Liver (tissue), 8 donors: ENCODE measurements at regions not wholly inside any gene's neighbourhood (a gene's known extent, or its start where the extent isn't known, plus 50 kb on each side); places are given as distances from the start of the nearest gene placed in this dataset.
A peak's percentile ranks its signal among the peaks of the same experiment; 100 is the strongest.

Experiments
- DNase-seq: peaks from one replicate; pipeline ENCODE4 v3.0.0-alpha.2; 2017; ENCODE audit warnings: low spot score
- H3K27ac ChIP-seq, 2 donors: one replicate each; pipeline ENCODE4 v1.7.0; 2013; ENCODE audit warnings: inconsistent platforms in 2 of 2, low read length in 2 of 2, control low read depth in 1 of 2, low read depth in 1 of 2, mild to moderate bottlenecking in 1 of 2
- H3K27me3 ChIP-seq, 4 donors: one replicate each; pipeline versions ENCODE4 v1.6.1 to v1.7.0; 2013; ENCODE audit warnings: low read length in 3 of 4, inconsistent platforms in 1 of 4, mild to moderate bottlenecking in 1 of 4, moderate library complexity in 1 of 4; ENCODE audit not compliant: control insufficient read depth in 4 of 4, insufficient read depth in 4 of 4
- H3K36me3 ChIP-seq, 4 donors: one replicate each; pipeline versions ENCODE4 v1.6.1 to v1.7.0; 2013; ENCODE audit warnings: low read length in 3 of 4, mild to moderate bottlenecking in 3 of 4, low read depth in 1 of 4, moderate library complexity in 1 of 4; ENCODE audit not compliant: control insufficient read depth in 4 of 4, insufficient read depth in 3 of 4
- H3K4me1 ChIP-seq, 4 donors: one replicate each; pipeline versions ENCODE4 v1.6.1 to v1.7.0; 2013; ENCODE audit warnings: low read length in 3 of 4, mild to moderate bottlenecking in 3 of 4, moderate library complexity in 1 of 4; ENCODE audit not compliant: control insufficient read depth in 4 of 4, insufficient read depth in 4 of 4
- H3K4me3 ChIP-seq, 3 donors: one replicate each; pipeline versions ENCODE4 v1.6.1 to v1.7.0; 2013; ENCODE audit warnings: low read length in 3 of 3, control low read depth in 1 of 3, low read depth in 1 of 3, mild to moderate bottlenecking in 1 of 3
- H3K9ac ChIP-seq, 2 donors: one replicate each; pipeline ENCODE4 v1.7.0; 2013; ENCODE audit warnings: low read length in 2 of 2, mild to moderate bottlenecking in 2 of 2, moderate library complexity in 2 of 2, control low read depth in 1 of 2, low read depth in 1 of 2
- H3K9me3 ChIP-seq, 4 donors: one replicate each; pipeline versions ENCODE4 v1.6.1 to v1.7.0; 2013; ENCODE audit warnings: low read length in 3 of 4; ENCODE audit not compliant: control insufficient read depth in 4 of 4
- EGR1 ChIP-seq, 2 donors: IDR thresholded peaks; 2 replicates each; pipeline ENCODE4 v1.6.1; 2016 to 2018; ENCODE audit warnings: antibody characterized with exemption in 2 of 2, low read depth in 2 of 2
- FOXA1 ChIP-seq: IDR thresholded peaks from 2 replicates; pipeline ENCODE4 v1.6.1; 2016; ENCODE audit warnings: antibody characterized with exemption
- FOXA2 ChIP-seq: IDR thresholded peaks from 2 replicates; pipeline ENCODE4 v1.6.1; 2016; ENCODE audit warnings: antibody characterized with exemption
- GABPA ChIP-seq, 2 donors: IDR thresholded peaks in 1 of 2; conservative IDR thresholded peaks in 1 of 2; 2 replicates each; pipeline ENCODE4 v1.6.1; 2016; ENCODE audit warnings: antibody characterized with exemption in 2 of 2, mild to moderate bottlenecking in 1 of 2, moderate library complexity in 1 of 2
- HNF4A ChIP-seq, 2 donors: conservative IDR thresholded peaks; 2 replicates each; pipeline ENCODE4 v1.6.1; 2016; ENCODE audit warnings: antibody characterized with exemption in 2 of 2, mild to moderate bottlenecking in 2 of 2
- HNF4G ChIP-seq: IDR thresholded peaks from 2 replicates; pipeline ENCODE4 v1.6.1; 2016; ENCODE audit warnings: antibody characterized with exemption
- JUND ChIP-seq, 2 donors: IDR thresholded peaks; 2 replicates each; pipeline ENCODE4 v1.6.1; 2016; ENCODE audit warnings: antibody characterized with exemption in 2 of 2
- MAX ChIP-seq: IDR thresholded peaks from 2 replicates; pipeline ENCODE4 v1.6.1; 2016; ENCODE audit warnings: antibody characterized with exemption
- NR2F2 ChIP-seq: IDR thresholded peaks from 2 replicates; pipeline ENCODE4 v1.6.1; 2016; ENCODE audit warnings: antibody characterized with exemption
- RAD21 ChIP-seq, 2 donors: IDR thresholded peaks; 2 replicates each; pipeline ENCODE4 v1.6.1; 2016; ENCODE audit warnings: antibody characterized with exemption in 2 of 2, mild to moderate bottlenecking in 2 of 2
- RXRA ChIP-seq, 2 donors: IDR thresholded peaks; 2 replicates each; pipeline ENCODE4 v1.6.1; 2017 to 2018; ENCODE audit warnings: antibody characterized with exemption in 2 of 2, mild to moderate bottlenecking in 1 of 2
- SP1 ChIP-seq: IDR thresholded peaks from 2 replicates; pipeline ENCODE4 v1.6.1; 2018; ENCODE audit warnings: antibody characterized with exemption, mild to moderate bottlenecking
- TAF1 ChIP-seq: conservative IDR thresholded peaks from 2 replicates; pipeline ENCODE4 v1.6.1; 2016; ENCODE audit warnings: antibody characterized with exemption, mild to moderate bottlenecking
- YY1 ChIP-seq: IDR thresholded peaks from 2 replicates; pipeline ENCODE4 v1.6.1; 2016; ENCODE audit warnings: antibody characterized with exemption, mild to moderate bottlenecking
- WGBS: extraction: QIAGEN DNeasy Blood & Tissue Kit; methylation state at CpG from one replicate; pipeline ENCODE4 v1.1.7; 2013; 5-methylcytosine and 5-hydroxymethylcytosine counted together
- TF ChIP-seq, protein P1 (sequence below): IDR thresholded peaks from 2 replicates; pipeline ENCODE4 v1.6.1; 2016; ENCODE audit warnings: antibody characterized with exemption
- TF ChIP-seq, protein P2 (sequence below): fragments of 150-350 bp; IDR thresholded peaks from 2 replicates; pipeline ENCODE4 v1.5.1; 2017; ENCODE audit warnings: improper control_type of control experiment, low read depth, low read length; ENCODE audit not compliant: missing input control
- TF ChIP-seq, protein P3 (sequence below): IDR thresholded peaks from 2 replicates; pipeline ENCODE4 v1.6.1; 2016; ENCODE audit warnings: antibody characterized with exemption, mild to moderate bottlenecking
- TF ChIP-seq, protein P4 (sequence below): IDR thresholded peaks from 2 replicates; pipeline ENCODE4 v1.6.1; 2016; ENCODE audit warnings: antibody characterized with exemption
- donor health status: healthy.
- donor health status: healthy.
- donor health status: healthy.
- donor health status: healthy.
- donor health status: healthy.

- H3K9ac ChIP-seq: no peak overlapping the region
- H3K4me3 ChIP-seq: no peak overlapping the region
- H3K36me3 ChIP-seq: no peaks in the 10 kb centered on the region
- peak; percentile 25 for DNase-seq
- no peak overlapping the region for H3K27ac ChIP-seq
- no peaks in the 10 kb centered on the region for H3K27me3 ChIP-seq
- 74% methylated on average over 9 of the region's 9 CpGs for WGBS
- TF ChIP-seq JUND (IDR thresholded peaks at IDR 0.05): no peak
- no peak for TF ChIP-seq FOXA1
- TF ChIP-seq, protein P1, sequence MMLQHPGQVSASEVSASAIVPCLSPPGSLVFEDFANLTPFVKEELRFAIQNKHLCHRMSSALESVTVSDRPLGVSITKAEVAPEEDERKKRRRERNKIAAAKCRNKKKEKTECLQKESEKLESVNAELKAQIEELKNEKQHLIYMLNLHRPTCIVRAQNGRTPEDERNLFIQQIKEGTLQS: no peak
- TF ChIP-seq, protein P2, sequence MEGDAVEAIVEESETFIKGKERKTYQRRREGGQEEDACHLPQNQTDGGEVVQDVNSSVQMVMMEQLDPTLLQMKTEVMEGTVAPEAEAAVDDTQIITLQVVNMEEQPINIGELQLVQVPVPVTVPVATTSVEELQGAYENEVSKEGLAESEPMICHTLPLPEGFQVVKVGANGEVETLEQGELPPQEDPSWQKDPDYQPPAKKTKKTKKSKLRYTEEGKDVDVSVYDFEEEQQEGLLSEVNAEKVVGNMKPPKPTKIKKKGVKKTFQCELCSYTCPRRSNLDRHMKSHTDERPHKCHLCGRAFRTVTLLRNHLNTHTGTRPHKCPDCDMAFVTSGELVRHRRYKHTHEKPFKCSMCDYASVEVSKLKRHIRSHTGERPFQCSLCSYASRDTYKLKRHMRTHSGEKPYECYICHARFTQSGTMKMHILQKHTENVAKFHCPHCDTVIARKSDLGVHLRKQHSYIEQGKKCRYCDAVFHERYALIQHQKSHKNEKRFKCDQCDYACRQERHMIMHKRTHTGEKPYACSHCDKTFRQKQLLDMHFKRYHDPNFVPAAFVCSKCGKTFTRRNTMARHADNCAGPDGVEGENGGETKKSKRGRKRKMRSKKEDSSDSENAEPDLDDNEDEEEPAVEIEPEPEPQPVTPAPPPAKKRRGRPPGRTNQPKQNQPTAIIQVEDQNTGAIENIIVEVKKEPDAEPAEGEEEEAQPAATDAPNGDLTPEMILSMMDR: no peak
- TF ChIP-seq SP1: no peak
- TF ChIP-seq, protein P3, sequence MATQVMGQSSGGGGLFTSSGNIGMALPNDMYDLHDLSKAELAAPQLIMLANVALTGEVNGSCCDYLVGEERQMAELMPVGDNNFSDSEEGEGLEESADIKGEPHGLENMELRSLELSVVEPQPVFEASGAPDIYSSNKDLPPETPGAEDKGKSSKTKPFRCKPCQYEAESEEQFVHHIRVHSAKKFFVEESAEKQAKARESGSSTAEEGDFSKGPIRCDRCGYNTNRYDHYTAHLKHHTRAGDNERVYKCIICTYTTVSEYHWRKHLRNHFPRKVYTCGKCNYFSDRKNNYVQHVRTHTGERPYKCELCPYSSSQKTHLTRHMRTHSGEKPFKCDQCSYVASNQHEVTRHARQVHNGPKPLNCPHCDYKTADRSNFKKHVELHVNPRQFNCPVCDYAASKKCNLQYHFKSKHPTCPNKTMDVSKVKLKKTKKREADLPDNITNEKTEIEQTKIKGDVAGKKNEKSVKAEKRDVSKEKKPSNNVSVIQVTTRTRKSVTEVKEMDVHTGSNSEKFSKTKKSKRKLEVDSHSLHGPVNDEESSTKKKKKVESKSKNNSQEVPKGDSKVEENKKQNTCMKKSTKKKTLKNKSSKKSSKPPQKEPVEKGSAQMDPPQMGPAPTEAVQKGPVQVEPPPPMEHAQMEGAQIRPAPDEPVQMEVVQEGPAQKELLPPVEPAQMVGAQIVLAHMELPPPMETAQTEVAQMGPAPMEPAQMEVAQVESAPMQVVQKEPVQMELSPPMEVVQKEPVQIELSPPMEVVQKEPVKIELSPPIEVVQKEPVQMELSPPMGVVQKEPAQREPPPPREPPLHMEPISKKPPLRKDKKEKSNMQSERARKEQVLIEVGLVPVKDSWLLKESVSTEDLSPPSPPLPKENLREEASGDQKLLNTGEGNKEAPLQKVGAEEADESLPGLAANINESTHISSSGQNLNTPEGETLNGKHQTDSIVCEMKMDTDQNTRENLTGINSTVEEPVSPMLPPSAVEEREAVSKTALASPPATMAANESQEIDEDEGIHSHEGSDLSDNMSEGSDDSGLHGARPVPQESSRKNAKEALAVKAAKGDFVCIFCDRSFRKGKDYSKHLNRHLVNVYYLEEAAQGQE: no peak
- no peak for TF ChIP-seq GABPA (IDR thresholded peaks at IDR 0.05 in 1 of 2, conservative IDR thresholded peaks at IDR 0.05 in 1 of 2)
- TF ChIP-seq FOXA2: no peak
- TF ChIP-seq NR2F2: no peak
- no peak for TF ChIP-seq YY1
- TF ChIP-seq RAD21 (IDR thresholded peaks at IDR 0.05): no peak
- TF ChIP-seq HNF4A (conservative IDR thresholded peaks at IDR 0.05): no peak
- peaks cover 0 to 5% (median 2%) of the 10 kb centered on the region in 4 donors for H3K9me3 ChIP-seq
- no peaks in the 10 kb centered on the region for H3K4me1 ChIP-seq
These were observed 932.3 kb downstream of the BRD1 start for GRCh38 chr22:48895336-48895735.

GRCh38 chr22:48894804-48895250, 932.8 kb downstream of the BRD1 start:
- peak; percentile 24 for DNase-seq
- no peaks in the 10 kb centered on the region for H3K36me3 ChIP-seq
- no peak overlapping the region for H3K27ac ChIP-seq
- H3K9ac ChIP-seq: no peak overlapping the region
- no peak overlapping the region for H3K4me3 ChIP-seq
- 83% methylated on average over 14 of the region's 14 CpGs for WGBS
- H3K27me3 ChIP-seq: no peaks in the 10 kb centered on the region
- H3K4me1 ChIP-seq: no peaks in the 10 kb centered on the region
- H3K9me3 ChIP-seq: peaks cover 0 to 5% (median 2%) of the 10 kb centered on the region in 4 donors
- TF ChIP-seq NR2F2: no peak
- no peak for TF ChIP-seq GABPA (IDR thresholded peaks at IDR 0.05 in 1 of 2, conservative IDR thresholded peaks at IDR 0.05 in 1 of 2)
- TF ChIP-seq FOXA2: no peak
- TF ChIP-seq TAF1: no peak
- TF ChIP-seq MAX: no peak
- no peak for TF ChIP-seq RXRA (IDR thresholded peaks at IDR 0.05)
- no peak for TF ChIP-seq YY1
- no peak for TF ChIP-seq JUND (IDR thresholded peaks at IDR 0.05)
- no peak for TF ChIP-seq SP1
- TF ChIP-seq, protein P3: no peak
- TF ChIP-seq HNF4A (conservative IDR thresholded peaks at IDR 0.05): no peak
- TF ChIP-seq, protein P4, sequence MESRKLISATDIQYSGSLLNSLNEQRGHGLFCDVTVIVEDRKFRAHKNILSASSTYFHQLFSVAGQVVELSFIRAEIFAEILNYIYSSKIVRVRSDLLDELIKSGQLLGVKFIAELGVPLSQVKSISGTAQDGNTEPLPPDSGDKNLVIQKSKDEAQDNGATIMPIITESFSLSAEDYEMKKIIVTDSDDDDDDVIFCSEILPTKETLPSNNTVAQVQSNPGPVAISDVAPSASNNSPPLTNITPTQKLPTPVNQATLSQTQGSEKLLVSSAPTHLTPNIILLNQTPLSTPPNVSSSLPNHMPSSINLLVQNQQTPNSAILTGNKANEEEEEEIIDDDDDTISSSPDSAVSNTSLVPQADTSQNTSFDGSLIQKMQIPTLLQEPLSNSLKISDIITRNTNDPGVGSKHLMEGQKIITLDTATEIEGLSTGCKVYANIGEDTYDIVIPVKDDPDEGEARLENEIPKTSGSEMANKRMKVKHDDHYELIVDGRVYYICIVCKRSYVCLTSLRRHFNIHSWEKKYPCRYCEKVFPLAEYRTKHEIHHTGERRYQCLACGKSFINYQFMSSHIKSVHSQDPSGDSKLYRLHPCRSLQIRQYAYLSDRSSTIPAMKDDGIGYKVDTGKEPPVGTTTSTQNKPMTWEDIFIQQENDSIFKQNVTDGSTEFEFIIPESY: no peak
- TF ChIP-seq, protein P2: no peak
- TF ChIP-seq EGR1 (IDR thresholded peaks at IDR 0.05; ENCODE audit: low read depth in 2 of 2): no peak
- TF ChIP-seq, protein P1: no peak
- TF ChIP-seq HNF4G: no peak
